NCI-H1105 (cell line): ENCODE measurements at regions not wholly inside any gene's neighbourhood (a gene's known extent, or its start where the extent isn't known, plus 50 kb on each side); places are given as distances from the start of the nearest gene placed in this dataset.
A peak's percentile ranks its signal among the peaks of the same experiment; 100 is the strongest.
"Not testable (repeated sequence)": the region's sequence is repeated elsewhere in the genome, so short reads cannot be mapped to it uniquely, and the experiment has no call there.

ENCODE experiments used
- DNase-seq: peaks from one replicate; lab custom pipeline; 2025; lab: John Stamatoyannopoulos, UW

- no peak for DNase-seq
Measured at GRCh38 chr14:41549821-41550607, 56.7 kb upstream of the LRFN5 start.

GRCh38 chr14:41549282-41549681 is 57.4 kb upstream of the LRFN5 start:
- DNase-seq: no peak

- DNase-seq: peak; percentile 9
Measured at GRCh38 chr14:41548666-41549065, 58.0 kb upstream of the LRFN5 start.

DNA sequence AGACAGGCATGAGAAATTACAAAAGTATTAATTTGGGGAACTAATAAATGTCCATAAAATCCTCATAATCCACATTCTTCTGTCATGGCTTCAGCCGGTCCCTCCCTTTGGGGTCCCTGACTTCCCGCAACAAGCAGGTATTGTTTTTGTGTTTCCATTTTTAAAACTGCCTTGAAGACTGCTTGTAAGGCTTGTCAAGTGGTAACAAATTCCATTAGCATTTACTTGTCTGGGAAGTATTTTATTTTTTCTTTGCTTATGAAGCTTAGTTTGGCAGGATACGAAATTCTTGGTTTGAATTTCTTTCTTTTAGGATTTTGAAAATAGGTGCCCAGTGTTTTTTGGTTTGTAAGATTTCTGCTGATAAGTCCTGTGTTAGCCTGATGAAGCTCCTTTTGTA is 65.3 kb upstream of the LRFN5 start:
- no peak for DNase-seq

DNA sequence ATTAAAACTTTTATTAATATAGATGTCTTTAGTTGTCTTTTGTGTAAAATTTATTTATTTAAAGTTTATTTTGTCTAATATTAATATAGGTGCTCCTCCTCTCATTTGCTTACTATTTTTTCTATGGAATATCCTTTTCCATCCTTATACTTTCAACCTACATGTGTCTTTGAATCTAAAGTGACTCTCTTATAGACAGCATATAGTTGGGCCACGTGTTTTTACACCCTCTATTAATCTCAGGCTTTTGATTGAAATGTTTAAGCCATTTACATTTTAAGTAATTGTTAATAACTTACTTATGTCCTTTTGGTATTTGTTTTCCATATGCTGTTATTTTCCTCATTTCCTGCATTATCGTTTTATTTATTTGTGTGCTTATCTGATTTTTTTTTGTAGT is 74.4 kb upstream of the LRFN5 start:
- DNase-seq: no peak

GRCh38 chr14:41521891-41522290 is 84.8 kb upstream of the LRFN5 start:
- no peak for DNase-seq

DNA sequence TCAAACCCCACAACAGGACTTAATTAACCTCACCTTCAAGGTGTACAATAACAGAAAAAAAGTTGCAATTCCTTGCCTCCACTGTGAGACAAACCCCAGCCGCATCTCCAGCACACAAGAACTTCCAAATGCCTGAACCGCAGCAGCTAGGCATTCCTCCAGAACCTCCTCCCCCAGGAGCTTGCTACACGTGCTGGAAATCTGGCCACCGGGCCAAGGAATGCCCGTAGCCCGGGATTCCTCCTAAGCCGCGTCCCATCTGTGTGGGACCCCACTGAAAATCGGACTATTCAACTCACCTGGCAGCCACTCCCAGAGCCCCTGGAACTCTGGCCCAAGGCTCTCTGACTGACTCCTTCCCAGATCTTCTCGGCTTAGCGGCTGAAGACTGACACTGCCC is 88.6 kb upstream of the LRFN5 start:
- DNase-seq: not testable (repeated sequence)

DNA sequence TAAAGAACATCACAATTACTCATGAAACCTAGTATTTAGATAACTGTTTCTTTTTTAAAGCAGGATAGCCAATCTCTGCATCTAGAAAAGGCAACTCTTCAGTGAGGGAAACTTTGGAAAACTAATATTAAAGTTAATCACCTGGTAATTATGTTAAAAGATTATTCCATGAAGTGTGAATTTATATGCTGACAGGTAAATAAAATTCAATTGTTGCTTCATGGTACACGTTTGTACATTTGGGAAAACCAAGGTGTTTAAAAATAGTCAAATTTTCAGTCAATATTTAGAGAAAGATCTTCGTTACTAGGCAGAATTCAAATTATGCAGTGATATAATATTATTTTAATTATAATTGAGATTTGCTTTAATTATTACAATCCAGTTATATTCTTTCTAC is 100.1 kb upstream of the LRFN5 start:
- no peak for DNase-seq

DNA sequence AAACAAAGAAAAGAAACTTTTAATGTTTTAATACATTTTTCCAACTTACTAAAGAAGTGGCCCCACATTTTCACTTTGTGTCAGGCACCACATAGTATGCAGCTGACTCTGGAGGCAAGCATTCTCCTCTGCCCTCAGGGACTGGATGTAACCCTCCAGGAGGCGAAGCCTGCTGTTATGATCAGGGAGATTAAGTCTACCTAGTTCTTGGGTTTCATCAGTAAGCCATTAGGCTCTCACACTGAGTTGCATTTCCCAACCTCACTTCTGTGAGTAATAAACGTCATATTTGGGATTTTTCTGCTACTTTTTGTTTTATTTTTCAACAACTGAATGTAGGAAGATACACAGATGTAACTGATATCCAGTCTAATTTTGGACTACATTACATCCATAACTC is 101.2 kb upstream of the LRFN5 start:
- DNase-seq: no peak

- peak; percentile 38 for DNase-seq
Measured at GRCh38 chr14:41498959-41499358, 107.7 kb upstream of the LRFN5 start.

DNA sequence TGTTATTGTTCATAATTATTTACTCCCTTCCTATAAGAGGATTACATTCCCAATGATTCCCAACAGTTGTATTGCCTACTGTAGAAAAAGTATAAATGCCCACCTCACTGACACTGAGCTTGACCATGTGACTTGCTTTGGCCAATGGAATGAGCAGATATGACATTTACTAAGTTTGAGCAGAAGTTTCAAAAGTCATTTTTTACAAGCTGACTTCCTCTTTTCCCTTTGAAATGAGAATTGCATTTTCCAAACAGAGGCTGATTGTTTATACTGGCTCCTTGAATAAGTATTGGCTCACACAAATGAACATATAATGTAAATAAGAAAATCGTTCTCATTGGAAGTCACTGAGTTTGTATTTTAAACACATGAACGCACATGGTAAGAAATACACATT is 116.4 kb upstream of the LRFN5 start:
- DNase-seq: no peak

DNA sequence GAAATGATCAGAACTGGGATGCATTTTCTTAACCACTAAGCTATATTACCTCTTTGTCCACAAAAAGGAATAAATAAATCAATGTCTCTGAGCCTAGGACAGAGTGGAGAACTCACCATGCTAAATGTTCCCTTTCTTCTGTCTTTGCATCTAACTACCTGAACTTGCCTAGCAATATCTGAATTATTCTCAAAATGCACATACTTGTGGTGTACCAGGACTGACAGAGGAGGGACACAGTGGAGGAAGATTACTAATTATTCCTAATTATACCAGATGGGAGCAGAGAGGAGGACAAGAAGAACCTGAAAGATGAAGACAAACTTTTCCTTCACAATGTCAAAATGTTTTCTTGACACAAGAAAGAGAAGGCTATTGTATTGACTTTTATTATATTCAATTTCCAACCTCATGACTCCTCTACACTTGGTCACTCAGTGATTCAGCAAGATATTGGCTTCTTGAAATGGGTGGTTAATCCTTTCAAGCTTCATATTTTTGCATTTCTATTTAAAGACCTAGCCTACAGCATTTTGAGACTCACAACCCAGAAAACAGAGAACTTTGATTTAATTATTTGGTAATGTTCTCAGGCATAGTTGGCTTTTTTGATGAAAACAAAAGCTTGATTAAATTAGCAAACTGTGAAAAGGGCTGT is 117.2 kb upstream of the LRFN5 start:
- no peak for DNase-seq

- DNase-seq: no peak
Measured at GRCh38 chr14:41488401-41488800, 118.3 kb upstream of the LRFN5 start.

DNA sequence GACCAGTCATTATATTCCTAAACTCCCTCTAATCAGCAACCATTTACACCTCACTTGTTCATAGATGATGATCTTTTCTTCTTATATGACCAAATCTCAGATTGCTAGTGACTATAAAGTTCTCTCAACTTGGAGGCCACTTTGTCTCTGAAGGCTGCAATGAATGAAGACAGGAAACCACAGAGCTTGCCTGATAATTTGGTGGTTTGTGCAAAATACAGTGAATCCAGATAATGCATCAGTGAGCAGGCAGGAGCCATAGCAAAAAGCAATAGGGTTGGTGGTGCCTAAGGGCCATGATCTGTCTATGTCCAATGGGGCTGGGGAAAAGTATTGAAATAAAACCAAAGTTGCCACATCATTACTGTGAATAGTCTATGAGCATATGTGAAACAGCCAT is 123.8 kb upstream of the LRFN5 start:
- no peak for DNase-seq

DNA sequence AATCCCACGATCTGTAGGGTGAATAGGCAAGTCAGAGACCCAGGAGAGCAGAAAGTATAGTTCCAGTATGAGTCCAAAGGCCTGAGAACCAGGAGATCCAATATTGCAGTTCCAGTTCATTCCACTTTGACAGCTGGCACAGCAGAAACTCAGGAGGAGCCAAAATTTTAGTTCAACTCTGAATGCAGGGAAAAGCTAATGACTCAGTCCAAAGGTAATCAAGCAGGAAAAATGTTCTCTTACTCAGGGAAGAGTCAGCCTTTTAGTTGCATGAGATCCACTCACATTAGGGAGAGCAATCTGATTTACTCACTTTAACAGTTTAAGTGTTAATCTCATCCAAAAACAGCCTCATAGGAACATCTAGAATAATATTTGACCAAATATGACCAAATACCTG is 130.2 kb upstream of the LRFN5 start:
- no peak for DNase-seq

GRCh38 chr14:41461380-41461779 is 145.3 kb upstream of the LRFN5 start:
- DNase-seq: no peak

DNA sequence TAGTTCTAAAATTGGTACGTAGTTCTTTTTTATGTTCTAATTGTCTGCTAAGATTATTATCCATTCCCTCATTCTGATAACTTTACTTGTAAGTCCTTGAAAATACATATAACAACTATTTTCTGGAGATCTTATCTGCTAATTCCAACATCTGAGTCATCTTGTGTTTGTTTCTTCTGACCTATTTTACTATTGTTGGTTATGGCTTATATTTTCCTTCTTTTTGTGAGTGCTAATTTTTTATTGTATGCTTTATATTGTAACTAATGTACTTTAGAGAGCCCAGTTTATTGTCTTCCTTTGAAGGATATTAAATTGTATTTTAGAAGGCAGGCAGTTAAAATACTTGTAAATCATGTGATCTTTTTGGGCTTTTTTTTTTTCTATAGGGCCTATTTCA is 149.3 kb upstream of the LRFN5 start:
- no peak for DNase-seq

GRCh38 chr14:41449066-41449465 is 157.6 kb upstream of the LRFN5 start:
- DNase-seq: no peak

- no peak for DNase-seq
Measured at GRCh38 chr14:41446008-41446407, 160.7 kb upstream of the LRFN5 start.

GRCh38 chr14:41423503-41423902 is 183.2 kb upstream of the LRFN5 start:
- DNase-seq: no peak

- DNase-seq: not testable (repeated sequence)
Measured at GRCh38 chr14:41421308-41421707, 185.4 kb upstream of the LRFN5 start.

DNA sequence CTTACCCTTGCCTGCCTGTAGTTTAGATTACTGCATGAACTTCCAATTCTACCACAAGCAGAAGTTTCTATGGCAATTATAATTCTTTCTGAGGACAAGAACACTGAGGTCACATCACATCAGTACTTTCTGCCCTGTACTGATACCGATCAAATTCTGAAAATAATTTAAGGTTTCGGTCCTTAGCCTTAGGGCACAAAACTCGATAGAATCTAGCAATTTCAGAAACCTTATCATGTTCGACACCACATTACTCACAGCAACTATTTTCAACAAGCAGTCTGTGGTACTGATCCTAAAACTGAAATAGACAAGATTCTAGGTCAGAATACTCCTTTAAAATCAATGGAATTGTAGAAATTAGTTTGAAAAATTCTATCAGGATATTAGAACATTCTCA is 187.0 kb upstream of the LRFN5 start:
- DNase-seq: no peak

GRCh38 chr14:41418851-41419250 is 187.8 kb upstream of the LRFN5 start:
- DNase-seq: no peak

DNA sequence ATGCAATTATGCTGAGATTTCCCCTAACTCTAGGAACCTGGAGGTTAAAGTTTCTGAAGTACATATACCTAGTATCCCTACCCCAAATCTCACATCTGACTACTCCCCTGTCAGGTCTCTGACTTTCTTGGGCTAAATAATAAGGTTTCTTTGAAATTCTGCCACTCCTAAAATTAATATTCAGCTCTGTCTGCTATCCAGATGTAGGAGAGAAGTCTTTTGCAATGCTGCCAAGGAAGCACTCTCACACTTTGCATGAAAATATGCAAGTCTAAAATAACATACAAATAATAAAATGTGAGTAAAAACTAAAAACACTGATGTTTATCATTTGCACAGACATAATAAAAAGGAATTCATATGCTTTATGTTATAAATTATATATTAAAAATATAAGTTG is 196.9 kb upstream of the LRFN5 start:
- DNase-seq: no peak
